Spinal cord (tissue), 9 donors: ENCODE measurements at regions not wholly inside any gene's neighbourhood (a gene's known extent, or its start where the extent isn't known, plus 50 kb on each side); places are given as distances from the start of the nearest gene placed in this dataset.

ENCODE experiments used
- DNase-seq, 6 donors: peaks; one replicate each; pipeline versions ENCODE4 v3.0.0 to v3.0.0-alpha.2; 2013 to 2015; ENCODE audit warnings: low spot score in 6 of 6, low read depth in 4 of 6
- H3K27ac ChIP-seq: one replicate; pipeline ENCODE4 v1.5.1; 2013; ENCODE audit warnings: low read depth, low read length, control low read depth
- H3K27me3 ChIP-seq: one replicate; pipeline ENCODE4 v1.6.1; 2013; ENCODE audit warnings: low read length; ENCODE audit not compliant: control insufficient read depth, insufficient read depth
- H3K36me3 ChIP-seq: one replicate; pipeline ENCODE4 v1.6.1; 2013; ENCODE audit warnings: low read length; ENCODE audit not compliant: control insufficient read depth, insufficient read depth
- H3K4me1 ChIP-seq: one replicate; pipeline ENCODE4 v1.6.1; 2013; ENCODE audit warnings: low read length; ENCODE audit not compliant: control insufficient read depth, insufficient read depth
- H3K4me3 ChIP-seq: one replicate; pipeline ENCODE4 v1.5.1; 2013; ENCODE audit warnings: low read depth, low read length, control low read depth
- H3K9me3 ChIP-seq: one replicate; pipeline ENCODE4 v1.6.1; 2013; ENCODE audit warnings: low read length; ENCODE audit not compliant: control insufficient read depth, insufficient read depth
- WGBS: methylation state at CpG from one replicate; pipeline ENCODE4 v1.1.5; 2013; ENCODE audit warnings: missing lambda C conversion rate; ENCODE audit not compliant: insufficient coverage; 5-methylcytosine and 5-hydroxymethylcytosine counted together
- donor health status: healthy.

GRCh38 chr4:11151500-11151899 is 277.2 kb downstream of the HS3ST1 start:
- Histone ChIP-seq H3K4me3 (no peak overlapping the region), H3K36me3 (no peaks in the 10 kb centered on the region), H3K27ac (no peak overlapping the region), H3K9me3 (no peaks in the 10 kb centered on the region), H3K4me1 (no peaks in the 10 kb centered on the region), H3K27me3 (no peaks in the 10 kb centered on the region)
- no peak for DNase-seq
- WGBS, result 71% methylated on average over 2 of the region's 5 CpGs

- DNase-seq, result no peak
- Histone ChIP-seq H3K27me3 (no peaks in the 10 kb centered on the region), H3K9me3 (no peaks in the 10 kb centered on the region), H3K36me3 (no peaks in the 10 kb centered on the region), H3K4me3 (no peak overlapping the region), H3K4me1 (no peaks in the 10 kb centered on the region), H3K27ac (no peak overlapping the region)
- no CpG with 5 or more reads among the region's 4 CpGs for WGBS
These were observed 279.0 kb downstream of the HS3ST1 start for GRCh38 chr4:11149612-11150259.

GRCh38 chr4:11139871-11140270 is 288.8 kb downstream of the HS3ST1 start:
- no peaks in the 10 kb centered on the region for H3K9me3 ChIP-seq
- H3K27ac ChIP-seq, result no peak overlapping the region
- no CpG with 5 or more reads among the region's 1 CpG for WGBS
- H3K36me3 ChIP-seq, result no peaks in the 10 kb centered on the region
- no peaks in the 10 kb centered on the region for H3K27me3 ChIP-seq
- H3K4me3 ChIP-seq, result no peak overlapping the region
- no peaks in the 10 kb centered on the region for H3K4me1 ChIP-seq
- DNase-seq, result peak in 1 of 6 donors; percentile 34

- no peaks in the 10 kb centered on the region for H3K36me3 ChIP-seq
- H3K9me3 ChIP-seq, result no peaks in the 10 kb centered on the region
- H3K4me3 ChIP-seq, result no peak overlapping the region
- no peak for DNase-seq
- no peak overlapping the region for H3K27ac ChIP-seq
- WGBS, result no CpG with 5 or more reads among the region's 1 CpG
- no peaks in the 10 kb centered on the region for H3K4me1 ChIP-seq
- H3K27me3 ChIP-seq, result no peaks in the 10 kb centered on the region
These were observed 289.7 kb downstream of the HS3ST1 start for GRCh38 chr4:11138964-11139363.

GRCh38 chr4:11134705-11135104 is 294.0 kb downstream of the HS3ST1 start:
- no peaks in the 10 kb centered on the region for H3K27me3 ChIP-seq
- no peaks in the 10 kb centered on the region for H3K4me1 ChIP-seq
- no peaks in the 10 kb centered on the region for H3K9me3 ChIP-seq
- no peak overlapping the region for H3K27ac ChIP-seq
- no peak overlapping the region for H3K4me3 ChIP-seq
- H3K36me3 ChIP-seq, result no peaks in the 10 kb centered on the region
- DNase-seq, result no peak

GRCh38 chr4:11133868-11134267 is 294.8 kb downstream of the HS3ST1 start:
- H3K9me3 ChIP-seq, result no peaks in the 10 kb centered on the region
- H3K27me3 ChIP-seq, result no peaks in the 10 kb centered on the region
- WGBS, result 85% methylated on average over 2 of the region's 2 CpGs
- no peaks in the 10 kb centered on the region for H3K36me3 ChIP-seq
- no peak for DNase-seq
- no peak overlapping the region for H3K27ac ChIP-seq
- H3K4me3 ChIP-seq, result no peak overlapping the region
- no peaks in the 10 kb centered on the region for H3K4me1 ChIP-seq

GRCh38 chr4:11132478-11132877 is 296.2 kb downstream of the HS3ST1 start:
- Histone ChIP-seq H3K36me3 (no peaks in the 10 kb centered on the region), H3K27ac (no peak overlapping the region), H3K4me3 (no peak overlapping the region), H3K27me3 (no peaks in the 10 kb centered on the region), H3K9me3 (no peaks in the 10 kb centered on the region), H3K4me1 (no peaks in the 10 kb centered on the region)
- DNase-seq, result no peak
- WGBS, result no CpG with 5 or more reads among the region's 1 CpG

GRCh38 chr4:11131491-11131890 is 297.2 kb downstream of the HS3ST1 start:
- Histone ChIP-seq H3K4me1 (no peaks in the 10 kb centered on the region), H3K27me3 (no peaks in the 10 kb centered on the region), H3K4me3 (no peak overlapping the region), H3K9me3 (no peaks in the 10 kb centered on the region), H3K27ac (no peak overlapping the region), H3K36me3 (no peaks in the 10 kb centered on the region)
- 100% methylated on average over 2 of the region's 3 CpGs for WGBS
- DNase-seq, result no peak

GRCh38 chr4:11130195-11130970 is 298.3 kb downstream of the HS3ST1 start:
- H3K27me3 ChIP-seq, result no peaks in the 10 kb centered on the region
- H3K27ac ChIP-seq, result no peak overlapping the region
- no peaks in the 10 kb centered on the region for H3K36me3 ChIP-seq
- H3K4me1 ChIP-seq, result no peaks in the 10 kb centered on the region
- no peak overlapping the region for H3K4me3 ChIP-seq
- no peaks in the 10 kb centered on the region for H3K9me3 ChIP-seq
- 96% methylated on average over 3 of the region's 4 CpGs for WGBS
- DNase-seq, result no peak

- no peak for DNase-seq
- H3K9me3 ChIP-seq, result no peaks in the 10 kb centered on the region
- no peak overlapping the region for H3K4me3 ChIP-seq
- H3K4me1 ChIP-seq, result no peaks in the 10 kb centered on the region
- no CpG with 5 or more reads among the region's 2 CpGs for WGBS
- H3K27ac ChIP-seq, result no peak overlapping the region
- H3K27me3 ChIP-seq, result no peaks in the 10 kb centered on the region
- no peaks in the 10 kb centered on the region for H3K36me3 ChIP-seq
These were observed 308.3 kb downstream of the HS3ST1 start for GRCh38 chr4:11120435-11120834.
